T-helper 1 cell treated with Interleukin-12 subunit alpha and Interleukin-12 subunit beta and Interleukin-4 antibody, amounts not matched to agents 30 ng/mL and 1 ng/mL, for 36 hours (primary cell): ENCODE measurements at regions not wholly inside any gene's neighbourhood (a gene's known extent, or its start where the extent isn't known, plus 50 kb on each side); places are given as distances from the start of the nearest gene placed in this dataset.

Source experiments
- intact Hi-C: fragments of 100-400 bp; cut with micrococcal nuclease; formaldehyde crosslinking; loops from one replicate; pipeline ENCODE4 v1.15.1; 2024

DNA sequence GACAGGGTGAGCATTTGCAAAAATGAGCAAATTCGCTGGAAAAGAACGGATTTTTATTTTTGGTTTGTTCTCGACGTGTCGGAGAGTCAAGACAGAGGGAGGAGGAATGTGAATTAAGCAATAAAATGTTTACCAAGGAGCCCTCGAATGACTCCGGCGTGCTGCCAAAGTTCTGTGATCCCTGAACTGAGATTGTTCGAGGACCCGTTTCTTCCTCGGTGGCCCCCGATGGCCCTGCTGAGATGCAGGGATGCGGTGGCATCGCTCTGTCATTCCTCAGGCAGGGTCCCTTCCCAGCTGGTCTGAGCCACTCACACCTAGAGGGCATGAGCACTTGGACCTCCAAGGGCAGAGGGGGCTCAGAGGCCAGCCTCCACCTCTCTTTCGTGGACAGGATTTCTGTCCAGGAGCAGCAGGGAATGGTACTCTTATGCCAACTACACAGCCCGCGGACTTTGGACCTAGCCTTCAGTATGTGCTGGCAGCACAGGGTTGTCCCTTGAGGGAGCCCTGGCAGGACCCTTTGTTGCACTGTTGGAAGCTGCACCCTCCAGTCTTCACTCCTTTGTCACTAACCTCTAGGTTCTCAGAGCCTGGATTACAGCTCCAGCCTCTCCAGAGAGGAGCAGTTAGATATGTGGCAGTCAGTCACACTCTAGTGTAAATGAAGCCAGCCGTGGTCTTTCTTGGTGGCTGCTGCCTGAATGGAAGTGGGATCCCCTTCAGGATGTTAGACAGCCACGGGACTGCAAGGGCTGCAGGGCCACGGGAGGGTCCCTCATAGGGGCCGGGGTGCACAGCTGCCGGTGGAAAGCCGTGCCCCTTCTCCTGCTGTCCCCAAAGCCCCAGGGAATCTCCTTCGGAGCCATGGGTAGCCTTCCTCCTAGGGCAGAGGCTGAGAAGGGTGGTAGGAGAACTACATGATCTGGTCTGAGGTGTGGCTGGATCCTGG is 109.4 kb upstream of the ANO1 start:
- intact Hi-C loops, result no loop called here

DNA sequence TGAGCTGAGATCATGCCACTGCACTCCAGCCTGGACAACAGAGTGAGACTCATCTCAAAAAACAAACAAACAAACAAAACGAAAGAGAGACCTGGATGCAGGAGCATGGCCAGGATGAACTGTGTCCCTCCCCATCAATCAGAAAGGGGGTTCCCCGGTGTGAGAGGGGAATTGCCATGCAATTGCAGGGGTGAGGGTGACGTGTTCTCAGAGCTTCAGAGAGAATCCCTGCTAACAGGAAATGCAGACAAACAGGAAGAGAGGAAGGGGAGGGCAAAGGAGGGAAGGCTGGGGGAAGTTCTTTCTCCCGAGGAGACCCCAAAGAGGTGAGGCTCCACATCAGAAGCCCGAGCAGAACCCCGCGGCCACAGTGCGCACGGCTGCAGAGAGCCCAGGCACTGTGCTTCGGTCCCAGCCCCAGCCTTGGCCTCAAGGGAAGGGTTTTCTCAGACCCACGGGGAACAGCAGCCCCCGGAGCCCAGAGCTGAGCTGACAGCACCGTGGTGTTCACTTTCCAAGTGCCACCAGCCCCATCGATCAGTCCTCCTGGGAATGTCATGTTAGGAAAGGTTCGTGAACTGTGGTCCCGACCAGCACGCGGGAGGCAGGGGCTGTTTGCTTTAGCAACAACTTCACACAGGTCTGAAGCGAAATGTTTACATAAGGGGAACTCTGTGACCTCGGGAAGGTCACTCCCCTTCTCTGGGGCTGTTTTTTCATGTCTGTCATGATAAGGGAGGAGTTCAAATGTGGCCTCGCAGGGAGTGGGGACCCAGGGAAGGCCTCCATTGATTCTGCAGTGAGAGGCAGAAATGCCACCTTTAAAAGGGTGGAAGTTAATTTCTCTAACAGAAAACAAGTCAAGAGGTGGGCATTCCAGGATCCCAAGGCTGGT is 108.0 kb upstream of the ANO1 start:
- intact Hi-C loops, result loop anchor here (2.0 kb wide), 1 partner anchor 33 kb away; no protein-coding TSS in a partner anchor

DNA sequence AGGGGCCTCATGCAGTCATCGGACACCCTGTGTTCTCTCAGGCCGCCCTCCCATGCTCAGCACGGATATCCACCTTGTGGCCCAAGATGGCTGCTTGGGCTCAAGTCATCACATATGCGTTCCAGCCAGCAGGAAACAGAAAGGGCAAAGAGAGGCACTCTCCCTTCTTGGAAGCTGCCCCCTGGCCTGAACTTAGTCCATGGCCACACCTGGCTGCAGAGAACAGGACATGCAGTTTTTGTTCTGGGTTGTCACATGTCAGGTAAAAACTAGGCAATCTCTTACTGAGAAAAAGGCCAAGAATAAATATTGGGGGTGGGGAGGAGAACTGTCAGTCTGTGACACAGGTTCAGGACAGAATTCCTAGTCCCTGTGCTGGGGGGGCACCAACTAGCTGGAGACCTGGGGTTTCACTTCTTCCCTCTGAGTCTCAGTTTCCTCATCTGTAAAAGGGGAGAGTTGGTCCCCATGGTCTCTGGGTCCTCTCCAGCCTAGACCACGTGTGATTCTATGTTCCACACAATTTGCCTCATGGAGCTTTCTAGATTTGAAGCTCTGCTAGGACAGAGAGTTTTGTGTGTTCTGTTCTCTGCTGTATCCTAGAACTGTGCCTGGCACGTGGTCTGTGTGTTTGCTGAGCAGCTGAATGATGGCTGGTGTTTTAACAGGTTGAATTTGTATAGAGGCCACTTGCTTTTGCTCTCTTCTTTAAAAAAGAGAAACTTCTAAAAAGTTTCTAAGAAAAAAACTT is 107.2 kb upstream of the ANO1 start:
- intact Hi-C loops, result loop anchor here (2.0 kb wide), 1 partner anchor 32 kb away; no protein-coding TSS in a partner anchor

DNA sequence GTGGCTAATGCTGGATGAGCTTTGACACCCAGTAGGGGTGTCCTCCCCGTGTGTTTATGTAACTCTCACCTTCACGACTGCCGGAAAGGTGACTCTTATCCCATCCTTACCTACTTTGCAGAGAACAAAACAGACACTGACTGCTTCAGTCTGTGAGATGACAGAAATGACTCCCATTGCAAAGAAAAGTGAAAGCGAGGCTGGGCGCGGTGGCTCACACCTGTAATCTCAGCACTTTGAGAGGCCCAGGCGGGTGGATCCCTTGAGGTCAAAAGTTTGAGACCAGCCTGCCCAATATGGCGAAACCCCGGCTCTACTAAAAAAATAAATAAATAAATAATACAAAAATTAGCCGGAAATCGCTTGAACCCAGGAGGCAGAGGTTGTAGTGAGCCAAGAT is 106.4 kb upstream of the ANO1 start:
- intact Hi-C loops, result loop anchor here (2.0 kb wide), 1 partner anchor 31 kb away; no protein-coding TSS in a partner anchor

DNA sequence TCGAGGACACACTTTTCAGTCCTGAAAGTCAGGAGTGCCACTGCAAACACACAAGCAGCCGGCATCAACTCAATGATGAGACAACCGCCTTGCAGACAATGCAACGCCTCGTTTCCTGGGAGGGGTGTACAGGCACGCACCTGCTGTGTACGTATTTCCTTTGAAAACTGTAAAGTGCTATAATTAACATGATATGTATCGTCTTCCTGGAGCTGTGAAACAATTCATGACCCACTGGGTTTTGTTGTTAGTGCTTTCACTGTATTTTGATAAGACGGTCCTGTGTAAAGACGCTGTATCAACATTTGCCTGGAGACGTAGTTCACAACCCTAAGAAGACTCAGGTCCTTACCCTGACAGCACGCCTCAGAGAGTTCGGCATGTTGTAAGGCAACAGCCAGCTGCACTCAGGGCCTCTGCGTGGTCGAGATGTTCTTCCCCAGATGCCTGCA is 105.7 kb upstream of the ANO1 start:
- intact Hi-C loops, result no loop called here

DNA sequence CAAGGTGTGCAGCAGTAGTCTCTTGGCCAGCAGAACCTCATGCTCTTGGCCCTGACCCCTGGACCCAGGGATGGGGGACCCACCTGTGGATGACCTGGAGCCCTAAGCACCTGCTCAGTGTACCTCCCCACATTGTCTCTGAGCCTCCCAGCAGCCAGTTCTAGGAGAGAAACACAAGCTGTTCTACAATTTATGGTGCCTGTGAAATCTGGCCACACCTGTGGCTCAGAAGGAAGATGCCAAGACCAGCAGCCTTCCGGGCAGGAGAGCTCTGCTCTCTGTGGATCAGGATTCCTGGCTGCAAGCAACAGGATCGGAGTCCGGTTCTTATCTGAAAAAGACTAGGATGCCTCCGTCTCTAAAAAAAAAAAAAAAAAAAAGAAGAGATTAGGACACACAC is 103.6 kb upstream of the ANO1 start:
- intact Hi-C loops, result no loop called here

DNA sequence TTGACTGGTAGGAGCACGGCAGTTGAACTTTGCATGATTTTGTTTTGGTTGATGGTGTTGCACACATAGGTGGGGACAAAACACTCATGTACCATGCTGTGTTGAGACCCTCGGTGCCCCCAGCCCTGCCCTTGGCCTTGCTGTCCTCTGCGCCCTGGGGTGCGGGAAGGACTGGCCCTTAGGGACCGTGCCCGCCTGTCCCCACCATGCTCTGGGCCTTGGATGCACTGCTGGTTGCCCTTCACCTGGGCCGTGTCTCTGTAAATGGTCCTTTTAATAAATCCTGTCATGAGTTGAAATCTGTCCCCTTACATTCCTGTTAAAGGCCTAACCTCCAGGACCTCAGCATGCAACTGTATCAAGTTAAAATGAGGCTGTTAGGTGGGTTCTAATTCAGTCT is 102.3 kb upstream of the ANO1 start:
- intact Hi-C loops, result no loop called here

DNA sequence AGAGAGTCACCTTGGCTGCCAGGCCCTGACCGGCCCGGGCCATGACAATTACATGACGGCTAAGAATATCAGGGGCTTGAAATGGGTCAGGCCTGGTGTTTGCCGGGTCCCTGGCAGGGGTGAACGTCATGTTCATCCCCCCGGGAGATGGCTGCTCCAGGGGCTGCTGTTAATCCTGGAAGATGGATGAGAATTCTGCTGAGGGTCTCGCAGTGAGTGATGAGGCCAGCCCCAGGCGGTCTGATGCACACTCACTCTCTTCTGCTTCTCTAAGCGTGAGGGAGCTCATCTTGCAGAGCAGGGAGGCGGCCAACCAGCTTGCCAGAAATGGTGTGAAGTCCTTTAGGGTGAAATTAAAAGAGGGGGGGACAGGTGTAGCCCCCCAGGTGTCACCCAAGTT is 101.3 kb upstream of the ANO1 start:
- intact Hi-C loops, result no loop called here

DNA sequence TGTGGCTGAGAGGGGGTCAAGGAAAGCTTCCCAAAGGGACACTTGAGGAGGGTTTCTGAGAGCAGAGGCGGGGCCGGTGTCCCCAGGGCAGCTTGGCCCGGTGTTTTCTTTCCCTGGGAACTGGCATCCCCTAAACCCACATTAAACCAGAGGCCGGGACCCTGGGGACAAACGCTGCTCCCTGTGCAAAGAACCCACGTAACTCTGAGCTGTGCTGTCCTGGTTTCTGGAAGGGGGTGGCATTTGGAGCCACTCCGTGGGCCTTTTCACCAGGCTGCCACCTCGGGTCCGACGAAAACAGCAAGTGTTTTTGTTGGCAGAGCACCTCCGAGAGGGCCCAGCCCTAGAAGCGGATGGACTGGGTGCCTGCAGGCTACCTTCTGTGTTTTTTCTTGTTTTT is 100.2 kb upstream of the ANO1 start:
- intact Hi-C loops, result no loop called here

DNA sequence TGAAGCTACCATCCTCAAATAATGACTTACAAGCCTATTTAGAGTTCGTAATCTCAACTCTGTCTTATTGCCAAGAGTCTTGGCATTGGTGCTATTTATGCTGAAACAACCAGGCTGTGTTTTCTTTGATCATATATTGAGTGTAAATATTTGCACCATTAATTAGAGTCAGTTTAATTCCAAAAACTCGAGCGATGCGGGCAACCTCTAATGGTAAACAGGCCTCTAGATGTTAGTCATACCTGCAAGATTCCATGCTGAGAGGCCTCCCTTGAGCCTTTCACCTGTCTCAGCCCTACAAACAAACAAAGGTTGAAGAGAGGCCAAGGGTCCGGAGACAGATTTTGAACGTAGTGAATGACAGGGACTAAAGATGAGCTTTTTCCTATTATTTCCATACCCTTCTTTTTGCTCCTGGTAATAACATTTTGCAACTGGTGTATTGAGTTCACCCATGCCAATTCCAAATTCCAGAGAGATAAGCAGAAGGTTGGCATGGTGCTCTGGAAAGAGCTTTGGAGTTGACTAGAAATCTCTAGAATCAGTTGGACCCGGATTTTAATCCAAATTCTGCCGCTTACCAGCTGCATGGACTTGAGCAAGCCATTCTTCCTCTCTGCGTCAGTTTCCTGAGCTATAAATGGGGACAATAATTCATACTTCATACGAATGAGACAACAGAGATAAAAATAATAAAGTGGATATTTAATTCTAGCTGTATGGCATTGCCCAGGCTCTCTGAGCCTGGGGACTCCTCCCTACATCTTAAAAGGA is 99.1 kb upstream of the ANO1 start:
- intact Hi-C loops, result no loop called here

DNA sequence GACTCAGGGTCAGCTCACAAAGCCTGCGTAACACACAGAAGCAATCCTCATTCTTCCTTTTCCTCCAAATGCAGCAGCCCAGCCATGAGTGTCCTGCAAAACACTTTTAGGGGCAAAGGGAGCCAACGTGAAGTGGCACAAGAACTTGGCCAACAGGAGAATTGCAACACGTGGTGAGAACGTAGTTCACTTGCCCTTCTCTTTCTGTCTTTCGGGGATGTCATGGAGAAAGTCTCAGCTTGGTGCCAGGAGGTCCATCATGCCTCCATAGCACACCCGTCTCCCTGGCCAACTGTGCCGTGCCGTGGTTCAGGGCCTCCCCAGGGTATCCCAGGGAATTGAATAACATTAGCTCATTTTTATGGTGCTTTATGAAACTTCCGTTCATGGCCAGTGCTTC is 98.5 kb upstream of the ANO1 start:
- intact Hi-C loops, result no loop called here

DNA sequence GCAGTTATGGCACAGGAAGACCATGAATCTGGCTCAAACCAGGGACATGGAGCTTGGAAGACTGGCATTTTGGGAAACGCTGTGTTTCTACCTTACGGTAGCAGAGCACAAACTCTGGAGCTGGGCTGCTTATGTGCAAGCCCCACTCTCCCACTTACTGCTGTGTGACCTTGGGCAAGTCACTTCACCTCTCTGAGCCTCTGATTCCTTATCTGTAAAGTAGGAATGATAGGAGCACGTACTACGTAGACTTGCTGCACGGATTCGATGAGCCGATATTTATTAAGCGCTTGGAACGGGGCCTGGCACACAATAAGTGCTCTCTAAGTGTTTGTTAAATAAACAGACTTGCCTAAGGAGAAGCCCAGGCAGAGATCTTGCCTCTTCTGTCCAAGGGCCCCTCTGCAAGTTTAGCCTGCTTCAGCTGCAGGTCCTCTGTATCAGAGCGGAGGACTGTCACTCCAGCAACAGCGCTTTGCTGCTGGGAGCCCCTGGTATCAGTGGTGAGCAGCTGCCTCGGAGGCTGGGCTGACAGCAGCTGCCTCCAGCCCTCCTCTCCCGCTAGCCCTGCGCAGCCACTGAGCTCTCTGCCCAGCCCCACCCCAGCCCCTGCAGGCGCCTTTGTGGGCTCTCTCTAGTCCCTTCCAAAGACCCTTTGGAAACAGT is 96.9 kb upstream of the ANO1 start:
- intact Hi-C loops, result no loop called here

DNA sequence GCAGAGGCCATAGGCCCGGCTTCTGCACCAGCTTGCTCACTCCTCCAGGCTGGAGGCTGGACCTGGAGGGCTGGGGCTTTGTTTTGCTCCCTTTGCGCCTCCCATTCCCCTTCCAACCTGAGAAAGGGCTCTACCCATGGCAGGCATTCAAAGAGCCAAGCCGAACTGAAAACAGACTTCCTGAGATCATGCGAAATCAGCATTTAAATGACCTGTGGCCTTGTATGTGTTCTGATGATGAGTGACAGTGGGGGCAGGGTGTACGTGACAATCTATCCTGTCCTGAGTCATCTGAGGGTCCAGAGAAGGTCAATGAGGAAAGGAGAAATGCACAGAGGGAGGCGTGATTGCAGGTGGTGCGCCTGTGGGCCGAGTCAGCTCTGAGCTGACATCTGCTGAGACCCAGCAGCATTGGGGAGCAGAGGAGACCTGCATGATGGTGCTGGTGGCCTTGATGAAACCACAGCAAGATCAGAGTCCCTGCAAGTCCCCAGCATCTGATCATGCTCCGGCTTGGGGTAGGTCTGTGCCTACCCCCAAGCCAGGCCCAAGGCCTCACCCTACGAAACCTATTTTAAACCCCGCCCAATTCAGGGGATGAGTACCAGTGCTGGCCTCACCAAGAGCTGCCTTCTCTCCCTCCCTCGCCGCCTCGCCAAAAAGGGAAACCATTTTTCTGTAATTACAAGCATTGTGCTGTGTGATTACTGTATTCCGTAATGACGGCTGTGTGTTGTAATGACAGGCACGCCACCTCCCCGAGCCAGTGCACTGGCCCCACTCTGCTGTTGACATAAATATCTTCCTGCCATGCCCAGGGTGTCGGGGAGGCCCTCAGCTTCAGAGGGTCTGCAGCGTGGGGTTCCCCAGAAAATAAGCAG is 95.2 kb upstream of the ANO1 start:
- intact Hi-C loops, result no loop called here

DNA sequence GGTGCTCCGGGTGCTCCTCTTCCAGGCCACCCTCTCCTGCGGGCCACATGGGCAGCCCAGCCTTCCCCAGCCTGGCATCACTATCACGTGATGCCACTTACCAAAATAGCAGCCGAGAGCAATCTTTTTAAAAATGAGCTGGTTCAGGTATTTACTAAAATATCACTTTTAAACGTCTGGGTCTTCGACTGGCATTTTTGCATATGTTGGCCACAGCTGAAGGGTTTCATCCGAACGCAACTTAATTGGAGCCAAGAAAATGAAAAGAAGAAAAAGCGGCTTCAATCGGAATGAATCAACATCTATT is 94.6 kb upstream of the ANO1 start:
- intact Hi-C loops, result no loop called here

DNA sequence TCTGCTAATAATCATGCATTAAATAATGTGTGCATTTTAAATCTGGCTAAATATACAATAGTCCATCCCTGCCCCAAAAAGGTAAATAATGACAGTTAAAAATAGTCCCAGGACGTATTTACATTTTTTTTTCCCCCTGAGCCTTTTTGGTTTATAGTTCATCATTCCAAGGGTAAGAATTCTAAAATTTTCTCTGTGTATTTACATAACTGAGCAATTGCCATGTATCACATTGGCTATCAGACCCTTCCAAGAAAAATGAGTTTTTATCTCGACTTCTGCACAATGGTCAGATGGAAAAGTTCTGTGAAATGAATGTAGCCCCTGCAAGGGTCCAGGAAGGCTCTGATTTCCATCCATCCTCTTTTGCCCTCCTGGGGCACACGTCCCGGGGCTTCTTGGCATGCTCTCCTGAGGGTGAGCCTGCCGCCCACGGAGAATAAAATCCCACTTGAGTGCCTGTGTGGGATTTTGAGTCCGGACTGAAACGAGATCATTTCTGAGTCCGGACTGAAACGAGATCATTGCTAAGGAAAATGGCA is 94.1 kb upstream of the ANO1 start:
- intact Hi-C loops, result no loop called here

DNA sequence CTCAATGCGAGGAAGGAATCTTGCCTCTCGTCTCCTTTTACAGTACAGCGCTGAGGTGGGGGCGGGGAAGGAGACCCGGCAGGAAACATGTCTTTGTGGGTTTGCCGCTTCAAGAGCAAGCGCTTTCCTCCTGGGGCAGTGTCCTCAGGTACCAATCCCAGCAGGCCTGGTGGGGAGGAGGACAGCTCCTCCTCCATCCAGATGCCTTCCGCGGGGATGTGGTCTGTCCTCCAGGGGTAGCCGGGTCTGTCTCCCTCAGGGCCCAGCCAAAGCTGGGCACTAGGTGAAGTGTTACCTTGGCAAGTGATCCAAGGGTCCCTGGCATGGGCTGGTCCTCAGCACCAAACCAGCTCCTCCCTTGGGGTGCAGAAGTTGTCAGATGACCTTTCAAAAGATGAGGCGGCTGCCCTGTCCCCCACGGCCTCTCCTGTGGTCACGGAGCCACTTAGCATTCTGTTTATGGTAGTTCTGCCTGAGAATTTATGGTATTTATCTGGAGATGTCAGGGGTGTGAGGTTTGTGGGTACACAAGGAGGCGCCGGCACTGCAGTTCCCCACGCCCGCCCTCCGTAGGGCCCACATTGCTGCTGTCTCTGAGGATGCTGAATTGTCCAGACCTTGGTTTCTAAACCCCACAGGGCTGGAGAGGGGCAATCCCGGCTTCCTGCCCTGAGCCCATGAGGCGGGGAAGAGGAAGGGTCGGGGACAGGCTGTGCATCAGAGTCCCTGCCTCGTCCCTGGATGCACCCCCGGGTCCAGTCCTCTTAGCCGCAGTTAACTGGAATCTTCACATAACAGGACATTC is 93.5 kb upstream of the ANO1 start:
- intact Hi-C loops, result no loop called here

DNA sequence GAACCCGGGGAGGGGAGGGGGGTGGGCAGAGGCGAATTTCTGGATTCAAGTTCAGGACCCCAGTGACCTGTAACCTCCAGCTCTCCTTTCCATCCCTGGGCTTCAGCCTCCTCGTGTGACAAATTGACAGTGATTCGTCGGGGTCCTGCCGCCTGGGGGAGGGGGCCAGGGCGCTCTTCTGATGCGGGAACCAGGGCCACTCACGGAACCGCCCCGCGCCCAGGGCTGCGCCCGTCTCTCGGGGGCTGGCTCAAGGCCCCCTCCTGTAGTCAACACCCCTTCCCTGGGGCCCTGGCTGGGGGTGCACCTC is 92.8 kb upstream of the ANO1 start:
- intact Hi-C loops, result no loop called here
